HG03571 (cell line): ENCODE measurements at regions not wholly inside any gene's neighbourhood (a gene's known extent, or its start where the extent isn't known, plus 50 kb on each side); places are given as distances from the start of the nearest gene placed in this dataset.

Source experiments
- ATAC-seq: cut with Tn5 transposase; IDR thresholded peaks from one replicate; pipeline ENCODE4 v1.9.1; 2021; ENCODE audit not compliant: unreplicated experiment

GRCh38 chr11:80502511-80502910, 1061.7 kb upstream of the TENM4 start:
- no peak for ATAC-seq

- ATAC-seq, result no peak
Measured at GRCh38 chr11:80495116-80495515, 1054.3 kb upstream of the TENM4 start.

- no peak for ATAC-seq
Measured at GRCh38 chr11:80487952-80488351, 1047.1 kb upstream of the TENM4 start.

- ATAC-seq, result no peak
Measured at GRCh38 chr11:80486678-80487077, 1045.8 kb upstream of the TENM4 start.

GRCh38 chr11:80477178-80477577, 1036.3 kb upstream of the TENM4 start:
- no peak for ATAC-seq

GRCh38 chr11:80473562-80473961, 1032.7 kb upstream of the TENM4 start:
- ATAC-seq, result peak; percentile 81

GRCh38 chr11:80469871-80470270, 1029.0 kb upstream of the TENM4 start:
- ATAC-seq, result no peak

GRCh38 chr11:80466570-80466969, 1025.7 kb upstream of the TENM4 start:
- ATAC-seq, result no peak

- ATAC-seq, result no peak
Measured at GRCh38 chr11:80462211-80462610, 1021.4 kb upstream of the TENM4 start.

- ATAC-seq, result no peak
Measured at GRCh38 chr11:80458376-80458775, 1017.5 kb upstream of the TENM4 start.

GRCh38 chr11:80457823-80458222, 1017.0 kb upstream of the TENM4 start:
- ATAC-seq, result no peak

GRCh38 chr11:80455818-80456217, 1015.0 kb upstream of the TENM4 start:
- ATAC-seq, result no peak

- no peak for ATAC-seq
Measured at GRCh38 chr11:80451105-80451504, 1010.3 kb upstream of the TENM4 start.

- no peak for ATAC-seq
Measured at GRCh38 chr11:80448709-80449108, 1007.9 kb upstream of the TENM4 start.

GRCh38 chr11:80443177-80443576, 1002.3 kb upstream of the TENM4 start:
- ATAC-seq, result no peak

GRCh38 chr11:80441821-80442220, 1001.0 kb upstream of the TENM4 start:
- no peak for ATAC-seq

GRCh38 chr11:80440835-80441234, 1000.0 kb upstream of the TENM4 start:
- no peak for ATAC-seq

- ATAC-seq, result no peak
Measured at GRCh38 chr11:80436547-80436946, 995.7 kb upstream of the TENM4 start.

GRCh38 chr11:80435345-80435744, 994.5 kb upstream of the TENM4 start:
- ATAC-seq, result no peak

- no peak for ATAC-seq
Measured at GRCh38 chr11:80432057-80432456, 991.2 kb upstream of the TENM4 start.

- ATAC-seq, result no peak
Measured at GRCh38 chr11:80424012-80424695, 983.3 kb upstream of the TENM4 start.

GRCh38 chr11:80420374-80420773, 979.5 kb upstream of the TENM4 start:
- no peak for ATAC-seq

GRCh38 chr11:80417681-80418080, 976.9 kb upstream of the TENM4 start:
- no peak for ATAC-seq
